Left kidney (tissue), 1 donor: ENCODE measurements at regions not wholly inside any gene's neighbourhood (a gene's known extent, or its start where the extent isn't known, plus 50 kb on each side); places are given as distances from the start of the nearest gene placed in this dataset.
"Not testable (repeated sequence)": the region's sequence is repeated elsewhere in the genome, so short reads cannot be mapped to it uniquely, and the experiment has no call there.

Experiments
- DNase-seq: peaks from one replicate; pipeline ENCODE4 v3.0.0-alpha.2; 2013

- no peak for DNase-seq
Observed at GRCh38 chr10:78458983-78459638, 425.4 kb downstream of the RPS24 start.

- no peak for DNase-seq
Observed at GRCh38 chr10:78459639-78460037, 426.0 kb downstream of the RPS24 start.

GRCh38 chr10:78460204-78460603, 426.5 kb downstream of the RPS24 start:
- no peak for DNase-seq

- no peak for DNase-seq
Observed at GRCh38 chr10:78461333-78461732, 427.7 kb downstream of the RPS24 start.

GRCh38 chr10:78462176-78462575, 428.5 kb downstream of the RPS24 start:
- DNase-seq: no peak

GRCh38 chr10:78462726-78463228, 429.1 kb downstream of the RPS24 start:
- no peak for DNase-seq

GRCh38 chr10:78464118-78464855, 430.6 kb downstream of the RPS24 start:
- DNase-seq: no peak

GRCh38 chr10:78464856-78465267, 431.2 kb downstream of the RPS24 start:
- DNase-seq: no peak

GRCh38 chr10:78465431-78465830, 431.8 kb downstream of the RPS24 start:
- no peak for DNase-seq

GRCh38 chr10:78467496-78468106, 433.9 kb downstream of the RPS24 start:
- no peak for DNase-seq

GRCh38 chr10:78468731-78469130, 435.1 kb downstream of the RPS24 start:
- not testable (repeated sequence) for DNase-seq

- DNase-seq: no peak
Observed at GRCh38 chr10:78470267-78471103, 436.8 kb downstream of the RPS24 start.

- no peak for DNase-seq
Observed at GRCh38 chr10:78471326-78471722, 437.7 kb downstream of the RPS24 start.

GRCh38 chr10:78471723-78472550, 438.3 kb downstream of the RPS24 start:
- peak; percentile 63 for DNase-seq

- peak; percentile 43 for DNase-seq
Observed at GRCh38 chr10:78472551-78472890, 438.9 kb downstream of the RPS24 start.

- no peak for DNase-seq
Observed at GRCh38 chr10:78473006-78473405, 439.3 kb downstream of the RPS24 start.

- no peak for DNase-seq
Observed at GRCh38 chr10:78474743-78475142, 441.1 kb downstream of the RPS24 start.

GRCh38 chr10:78475437-78475836, 441.8 kb downstream of the RPS24 start:
- no peak for DNase-seq

GRCh38 chr10:78476156-78476555, 442.5 kb downstream of the RPS24 start:
- no peak for DNase-seq

GRCh38 chr10:78476844-78477243, 443.2 kb downstream of the RPS24 start:
- no peak for DNase-seq

GRCh38 chr10:78478919-78479318, 445.3 kb downstream of the RPS24 start:
- no peak for DNase-seq
